Mesenchymal stem cell (in vitro differentiated cells and primary cell): ENCODE measurements at regions not wholly inside any gene's neighbourhood (a gene's known extent, or its start where the extent isn't known, plus 50 kb on each side); places are given as distances from the start of the nearest gene placed in this dataset.

ENCODE experiments used
- DNase-seq: peaks from one replicate; pipeline ENCODE4 v3.0.0-alpha.2; 2013
- H2AFZ ChIP-seq: one replicate; pipeline ENCODE4 v1.6.1; 2013; ENCODE audit warnings: low read depth, mild to moderate bottlenecking, control low read depth, inconsistent platforms, low read length, moderate library complexity
- H2AK5ac ChIP-seq: 2 replicates; pipeline ENCODE4 v1.6.1; 2013; ENCODE audit warnings: low read length, moderate library complexity, mild to moderate bottlenecking, inconsistent platforms; ENCODE audit not compliant: severe bottlenecking
- H2BK120ac ChIP-seq: one replicate; pipeline ENCODE4 v1.6.1; 2013; ENCODE audit warnings: low read depth, mild to moderate bottlenecking, inconsistent platforms, low read length, moderate library complexity
- H2BK12ac ChIP-seq, 2 experiments: one replicate each; pipeline ENCODE4 v1.6.1; 2013; ENCODE audit warnings: inconsistent platforms in 2 of 2, low read length in 2 of 2, mild to moderate bottlenecking in 2 of 2, moderate library complexity in 2 of 2, control low read depth in 1 of 2
- H2BK15ac ChIP-seq: one replicate; pipeline ENCODE4 v1.6.1; 2013; ENCODE audit warnings: mild to moderate bottlenecking, low read depth, inconsistent platforms; ENCODE audit not compliant: poor library complexity, severe bottlenecking
- H2BK5ac ChIP-seq: 2 replicates; pipeline ENCODE4 v1.6.1; 2013; ENCODE audit warnings: low read depth, mild to moderate bottlenecking, low read length, control low read depth, inconsistent platforms; ENCODE audit not compliant: poor library complexity, severe bottlenecking
- H3K14ac ChIP-seq, 2 experiments: one replicate each; pipeline ENCODE4 v1.6.1; 2013; ENCODE audit warnings: inconsistent platforms in 2 of 2, low read length in 2 of 2, control low read depth in 1 of 2, mild to moderate bottlenecking in 1 of 2, moderate library complexity in 1 of 2
- H3K18ac ChIP-seq, 2 experiments: one replicate each; pipeline ENCODE4 v1.6.1; 2013; ENCODE audit warnings: inconsistent platforms in 2 of 2, low read length in 2 of 2, control low read depth in 1 of 2, low read depth in 1 of 2, mild to moderate bottlenecking in 1 of 2
- H3K23ac ChIP-seq, 2 experiments: one replicate each; pipeline ENCODE4 v1.6.1; 2013; ENCODE audit warnings: inconsistent platforms in 2 of 2, low read length in 2 of 2, mild to moderate bottlenecking in 2 of 2, moderate library complexity in 2 of 2, control low read depth in 1 of 2
- H3K27ac ChIP-seq: 2 replicates; pipeline ENCODE4 v1.5.1; 2013; ENCODE audit warnings: mild to moderate bottlenecking, moderate library complexity, low read length, control low read depth, inconsistent platforms; ENCODE audit not compliant: poor library complexity, severe bottlenecking
- H3K27me3 ChIP-seq, 2 experiments: 2 replicates each; pipeline versions ENCODE4 v1.6.1 to v1.7.0; 2013; ENCODE audit warnings: low read length in 2 of 2, mild to moderate bottlenecking in 2 of 2, moderate library complexity in 2 of 2, control low read depth in 1 of 2, inconsistent platforms in 1 of 2; ENCODE audit not compliant: control insufficient read depth in 1 of 2, insufficient read depth in 1 of 2
- H3K36me3 ChIP-seq, 2 experiments: 2 replicates each; pipeline versions ENCODE4 v1.6.1 to v1.7.0; 2013; ENCODE audit warnings: low read length in 2 of 2, control low read depth in 1 of 2, inconsistent platforms in 1 of 2, low read depth in 1 of 2, mild to moderate bottlenecking in 1 of 2; ENCODE audit not compliant: insufficient read depth in 2 of 2, control insufficient read depth in 1 of 2
- H3K4ac ChIP-seq, 2 experiments: one replicate each; pipeline ENCODE4 v1.6.1; 2013; ENCODE audit warnings: inconsistent platforms in 2 of 2, low read length in 2 of 2, mild to moderate bottlenecking in 2 of 2, moderate library complexity in 2 of 2, control low read depth in 1 of 2, low read depth in 1 of 2
- H3K4me1 ChIP-seq: 2 replicates; pipeline ENCODE4 v1.6.1; 2013; ENCODE audit warnings: low read depth, low read length, control low read depth; ENCODE audit not compliant: control insufficient read depth, insufficient read depth
- H3K4me2 ChIP-seq: 2 replicates; pipeline ENCODE4 v1.6.1; 2013; ENCODE audit warnings: low read length, mild to moderate bottlenecking, inconsistent platforms; ENCODE audit not compliant: poor library complexity, severe bottlenecking
- H3K4me3 ChIP-seq, 2 experiments: 2 replicates each; pipeline versions ENCODE4 v1.5.1 to v1.7.0; 2013; ENCODE audit warnings: low read length in 2 of 2, mild to moderate bottlenecking in 2 of 2, control low read depth in 1 of 2, low read depth in 1 of 2; ENCODE audit not compliant: insufficient read depth in 1 of 2
- H3K79me1 ChIP-seq: replicated peaks from 2 replicates; pipeline ENCODE4 v1.6.1; 2013; ENCODE audit warnings: mild to moderate bottlenecking, control low read depth, low read length, inconsistent platforms; ENCODE audit not compliant: poor library complexity, severe bottlenecking
- H3K9ac ChIP-seq: 2 replicates; pipeline ENCODE4 v1.7.0; 2013; ENCODE audit warnings: mild to moderate bottlenecking, low read length, moderate library complexity
- H3K9me3 ChIP-seq: 2 replicates; pipeline ENCODE4 v1.7.0; 2013; ENCODE audit warnings: mild to moderate bottlenecking, low read length; ENCODE audit not compliant: control insufficient read depth
- H4K8ac ChIP-seq: one replicate; pipeline ENCODE4 v1.6.1; 2013; ENCODE audit warnings: inconsistent platforms, mild to moderate bottlenecking, low read length, moderate library complexity
- H4K91ac ChIP-seq: one replicate; pipeline ENCODE4 v1.6.1; 2013; ENCODE audit warnings: mild to moderate bottlenecking, low read length, inconsistent platforms
- WGBS: methylation state at CpG from one replicate; pipeline ENCODE4 v1.1.7; 2013; ENCODE audit warnings: mixed read lengths; 5-methylcytosine and 5-hydroxymethylcytosine counted together

DNA sequence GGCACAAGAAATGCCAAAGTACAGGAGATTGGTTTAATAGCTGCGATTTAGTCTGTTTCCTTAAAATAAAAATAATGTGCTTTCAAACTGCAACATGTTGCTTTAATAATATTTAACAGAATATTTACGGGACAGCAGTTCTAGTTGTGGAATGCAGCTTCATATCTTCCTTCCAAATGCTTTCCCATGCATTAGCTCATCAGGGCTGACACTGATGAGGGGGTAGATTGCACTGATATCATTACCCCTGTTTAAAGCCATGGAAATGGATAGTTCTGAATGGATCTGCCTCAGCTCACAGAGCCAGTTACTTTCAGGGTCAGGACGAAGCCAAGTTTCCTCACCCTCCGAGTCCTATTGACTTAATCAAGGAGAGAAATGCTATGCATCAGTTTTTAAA, 93.2 kb upstream of the OSMR start:
- no peaks in the 10 kb centered on the region for H3K36me3 ChIP-seq

DNA sequence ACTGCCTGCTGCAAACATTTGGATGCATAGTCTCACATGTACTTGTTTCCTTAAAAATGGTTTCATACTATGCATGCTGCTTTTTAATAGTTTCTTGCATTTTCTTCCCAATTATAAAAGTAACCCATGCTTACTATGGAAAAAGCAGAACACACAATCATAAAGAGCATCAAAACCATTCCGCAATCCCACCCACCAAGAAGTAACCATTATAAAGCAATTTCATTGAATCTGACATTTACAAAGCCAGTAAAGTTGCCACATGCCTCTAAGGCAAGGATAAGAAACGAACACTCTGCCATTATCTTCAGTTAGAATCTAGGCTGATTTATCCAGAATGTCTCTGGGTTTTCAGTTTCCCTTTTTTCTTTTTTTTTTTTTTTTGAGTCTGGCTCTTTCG, 92.7 kb upstream of the OSMR start:
- no peak overlapping the region for H3K4me2 ChIP-seq
- no peaks in the 10 kb centered on the region for H3K9me3 ChIP-seq
- H2AK5ac ChIP-seq: no peak overlapping the region
- no peak overlapping the region for H3K4ac ChIP-seq
- no peak overlapping the region for H2BK15ac ChIP-seq
- H3K14ac ChIP-seq: no peak overlapping the region
- H2BK120ac ChIP-seq: no peak overlapping the region
- H4K8ac ChIP-seq: no peak overlapping the region
- H3K36me3 ChIP-seq: no peaks in the 10 kb centered on the region
- no peak overlapping the region for H3K27ac ChIP-seq
- no peak overlapping the region for H3K9ac ChIP-seq
- no peak overlapping the region for H3K23ac ChIP-seq
- H3K4me1 ChIP-seq: peaks cover 3% of the 10 kb centered on the region
- no peak overlapping the region for H2BK12ac ChIP-seq
- no peak overlapping the region for H2AFZ ChIP-seq
- no peak overlapping the region for H3K18ac ChIP-seq
- H3K79me1 ChIP-seq: no peaks in the 10 kb centered on the region
- no peaks in the 10 kb centered on the region for H3K27me3 ChIP-seq
- WGBS: 70% methylated on average over 3 of the region's 3 CpGs
- no peak overlapping the region for H4K91ac ChIP-seq
- H2BK5ac ChIP-seq: no peak overlapping the region
- no peak overlapping the region for H3K4me3 ChIP-seq
- DNase-seq: no peak

More for the DNA sequence above, 93.2 kb upstream of the OSMR start:
- Histone ChIP-seq H3K27ac (no peak overlapping the region), H2BK120ac (no peak overlapping the region), H3K9me3 (no peaks in the 10 kb centered on the region), H2AK5ac (no peak overlapping the region), H3K4ac (no peak overlapping the region), H3K23ac (no peak overlapping the region), H3K27me3 (no peaks in the 10 kb centered on the region), H3K4me3 (no peak overlapping the region), H3K18ac (no peak overlapping the region), H2AFZ (no peak overlapping the region), H3K4me2 (no peak overlapping the region), H3K79me1 (no peaks in the 10 kb centered on the region), H2BK5ac (no peak overlapping the region), H4K91ac (no peak overlapping the region), H2BK12ac (no peak overlapping the region), H2BK15ac (no peak overlapping the region), H3K14ac (no peak overlapping the region), H3K4me1 (peaks cover 3% of the 10 kb centered on the region), H4K8ac (no peak overlapping the region), H3K9ac (no peak overlapping the region)
- DNase-seq: no peak
- 97% methylated on average over 2 of the region's 4 CpGs for WGBS

DNA sequence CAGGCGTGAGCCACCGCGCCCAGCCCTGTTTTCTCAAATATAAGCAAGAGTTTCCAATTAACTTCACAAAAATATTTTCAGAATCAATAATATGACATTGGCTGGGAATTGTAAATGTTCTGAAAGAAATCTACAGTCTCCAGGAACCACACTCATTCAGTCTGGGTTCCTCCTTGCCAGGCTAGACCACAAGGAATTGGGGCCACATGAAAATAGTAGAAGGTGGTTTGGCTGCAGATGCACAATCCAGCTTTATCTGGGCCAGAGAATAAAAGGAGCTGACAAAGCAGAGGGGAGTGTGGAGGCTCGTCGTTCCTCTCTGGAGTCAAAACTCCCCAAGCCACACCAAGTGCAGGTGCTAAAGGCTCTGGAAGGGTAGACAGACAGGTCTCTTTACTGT, 92.0 kb upstream of the OSMR start:
- Histone ChIP-seq H3K27ac (no peak overlapping the region), H3K14ac (no peak overlapping the region), H3K9ac (no peak overlapping the region), H2BK5ac (no peak overlapping the region), H3K4me3 (no peak overlapping the region), H2BK15ac (no peak overlapping the region), H2BK12ac (no peak overlapping the region), H3K79me1 (no peaks in the 10 kb centered on the region), H2AK5ac (no peak overlapping the region), H3K4me1 (peaks cover 3% of the 10 kb centered on the region), H2BK120ac (no peak overlapping the region), H3K4ac (no peak overlapping the region), H3K9me3 (no peaks in the 10 kb centered on the region), H3K23ac (no peak overlapping the region), H3K27me3 (no peaks in the 10 kb centered on the region), H4K8ac (no peak overlapping the region), H3K36me3 (no peaks in the 10 kb centered on the region), H3K4me2 (no peak overlapping the region), H3K18ac (no peak overlapping the region), H2AFZ (no peak overlapping the region), H4K91ac (no peak overlapping the region)
- DNase-seq: no peak
- WGBS: 86% methylated on average over 2 of the region's 5 CpGs

DNA sequence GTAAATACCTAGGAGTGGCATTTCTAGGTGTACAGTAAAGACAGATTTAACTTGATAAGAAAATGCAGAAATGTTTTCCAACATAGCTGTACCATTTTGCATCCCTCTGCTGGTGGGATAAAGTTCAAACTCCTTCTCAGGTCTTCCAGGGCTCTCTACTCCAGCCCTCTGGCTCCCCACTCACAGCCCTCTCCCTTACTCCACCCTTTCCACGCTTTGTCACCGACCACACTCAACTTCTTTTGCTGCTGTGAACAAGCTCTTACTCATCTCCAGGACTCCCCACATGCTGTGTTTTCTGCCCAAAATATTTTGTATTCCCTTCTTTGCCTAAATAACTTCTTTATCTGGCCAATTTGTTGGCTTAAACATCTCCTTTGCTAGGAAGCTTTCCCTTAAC, 90.6 kb upstream of the OSMR start:
- Histone ChIP-seq H3K4me1 (peaks cover 4% of the 10 kb centered on the region), H2BK5ac (no peak overlapping the region), H3K27ac (no peak overlapping the region), H2BK15ac (no peak overlapping the region), H3K4ac (no peak overlapping the region), H3K4me2 (no peak overlapping the region), H3K9me3 (no peaks in the 10 kb centered on the region), H2BK12ac (peak overlapping the region in 1 of 2 experiments; percentile 38), H2BK120ac (no peak overlapping the region), H3K9ac (peak overlapping the region; percentile 5), H2AFZ (no peak overlapping the region), H3K36me3 (no peaks in the 10 kb centered on the region), H3K18ac (no peak overlapping the region), H4K8ac (no peak overlapping the region), H3K4me3 (peak overlapping the region in 1 of 2 experiments; percentile 9), H3K23ac (no peak overlapping the region), H2AK5ac (no peak overlapping the region), H3K79me1 (no peaks in the 10 kb centered on the region), H3K27me3 (no peaks in the 10 kb centered on the region), H3K14ac (no peak overlapping the region), H4K91ac (no peak overlapping the region)
- 26% methylated on average over 2 of the region's 2 CpGs for WGBS
- DNase-seq: peak; percentile 45
